Mesenchymal stem cell (in vitro differentiated cells and primary cell): ENCODE measurements at regions not wholly inside any gene's neighbourhood (a gene's known extent, or its start where the extent isn't known, plus 50 kb on each side); places are given as distances from the start of the nearest gene placed in this dataset.

Experiments used
- DNase-seq: peaks from one replicate; pipeline ENCODE4 v3.0.0-alpha.2; 2013
- H2AFZ ChIP-seq: one replicate; pipeline ENCODE4 v1.6.1; 2013; ENCODE audit warnings: low read depth, mild to moderate bottlenecking, control low read depth, inconsistent platforms, low read length, moderate library complexity
- H2AK5ac ChIP-seq: 2 replicates; pipeline ENCODE4 v1.6.1; 2013; ENCODE audit warnings: low read length, moderate library complexity, mild to moderate bottlenecking, inconsistent platforms; ENCODE audit not compliant: severe bottlenecking
- H2BK120ac ChIP-seq: one replicate; pipeline ENCODE4 v1.6.1; 2013; ENCODE audit warnings: low read depth, mild to moderate bottlenecking, inconsistent platforms, low read length, moderate library complexity
- H2BK12ac ChIP-seq, 2 experiments: one replicate each; pipeline ENCODE4 v1.6.1; 2013; ENCODE audit warnings: inconsistent platforms in 2 of 2, low read length in 2 of 2, mild to moderate bottlenecking in 2 of 2, moderate library complexity in 2 of 2, control low read depth in 1 of 2
- H2BK15ac ChIP-seq: one replicate; pipeline ENCODE4 v1.6.1; 2013; ENCODE audit warnings: mild to moderate bottlenecking, low read depth, inconsistent platforms; ENCODE audit not compliant: poor library complexity, severe bottlenecking
- H2BK5ac ChIP-seq: 2 replicates; pipeline ENCODE4 v1.6.1; 2013; ENCODE audit warnings: low read depth, mild to moderate bottlenecking, low read length, control low read depth, inconsistent platforms; ENCODE audit not compliant: poor library complexity, severe bottlenecking
- H3K14ac ChIP-seq, 2 experiments: one replicate each; pipeline ENCODE4 v1.6.1; 2013; ENCODE audit warnings: inconsistent platforms in 2 of 2, low read length in 2 of 2, control low read depth in 1 of 2, mild to moderate bottlenecking in 1 of 2, moderate library complexity in 1 of 2
- H3K18ac ChIP-seq, 2 experiments: one replicate each; pipeline ENCODE4 v1.6.1; 2013; ENCODE audit warnings: inconsistent platforms in 2 of 2, low read length in 2 of 2, control low read depth in 1 of 2, low read depth in 1 of 2, mild to moderate bottlenecking in 1 of 2
- H3K23ac ChIP-seq, 2 experiments: one replicate each; pipeline ENCODE4 v1.6.1; 2013; ENCODE audit warnings: inconsistent platforms in 2 of 2, low read length in 2 of 2, mild to moderate bottlenecking in 2 of 2, moderate library complexity in 2 of 2, control low read depth in 1 of 2
- H3K27ac ChIP-seq: 2 replicates; pipeline ENCODE4 v1.5.1; 2013; ENCODE audit warnings: mild to moderate bottlenecking, moderate library complexity, low read length, control low read depth, inconsistent platforms; ENCODE audit not compliant: poor library complexity, severe bottlenecking
- H3K27me3 ChIP-seq, 2 experiments: 2 replicates each; pipeline versions ENCODE4 v1.6.1 to v1.7.0; 2013; ENCODE audit warnings: low read length in 2 of 2, mild to moderate bottlenecking in 2 of 2, moderate library complexity in 2 of 2, control low read depth in 1 of 2, inconsistent platforms in 1 of 2; ENCODE audit not compliant: control insufficient read depth in 1 of 2, insufficient read depth in 1 of 2
- H3K36me3 ChIP-seq, 2 experiments: 2 replicates each; pipeline versions ENCODE4 v1.6.1 to v1.7.0; 2013; ENCODE audit warnings: low read length in 2 of 2, control low read depth in 1 of 2, inconsistent platforms in 1 of 2, low read depth in 1 of 2, mild to moderate bottlenecking in 1 of 2; ENCODE audit not compliant: insufficient read depth in 2 of 2, control insufficient read depth in 1 of 2
- H3K4ac ChIP-seq, 2 experiments: one replicate each; pipeline ENCODE4 v1.6.1; 2013; ENCODE audit warnings: inconsistent platforms in 2 of 2, low read length in 2 of 2, mild to moderate bottlenecking in 2 of 2, moderate library complexity in 2 of 2, control low read depth in 1 of 2, low read depth in 1 of 2
- H3K4me1 ChIP-seq: 2 replicates; pipeline ENCODE4 v1.6.1; 2013; ENCODE audit warnings: low read depth, low read length, control low read depth; ENCODE audit not compliant: control insufficient read depth, insufficient read depth
- H3K4me2 ChIP-seq: 2 replicates; pipeline ENCODE4 v1.6.1; 2013; ENCODE audit warnings: low read length, mild to moderate bottlenecking, inconsistent platforms; ENCODE audit not compliant: poor library complexity, severe bottlenecking
- H3K4me3 ChIP-seq, 2 experiments: 2 replicates each; pipeline versions ENCODE4 v1.5.1 to v1.7.0; 2013; ENCODE audit warnings: low read length in 2 of 2, mild to moderate bottlenecking in 2 of 2, control low read depth in 1 of 2, low read depth in 1 of 2; ENCODE audit not compliant: insufficient read depth in 1 of 2
- H3K79me1 ChIP-seq: replicated peaks from 2 replicates; pipeline ENCODE4 v1.6.1; 2013; ENCODE audit warnings: mild to moderate bottlenecking, control low read depth, low read length, inconsistent platforms; ENCODE audit not compliant: poor library complexity, severe bottlenecking
- H3K9ac ChIP-seq: 2 replicates; pipeline ENCODE4 v1.7.0; 2013; ENCODE audit warnings: mild to moderate bottlenecking, low read length, moderate library complexity
- H3K9me3 ChIP-seq: 2 replicates; pipeline ENCODE4 v1.7.0; 2013; ENCODE audit warnings: mild to moderate bottlenecking, low read length; ENCODE audit not compliant: control insufficient read depth
- H4K8ac ChIP-seq: one replicate; pipeline ENCODE4 v1.6.1; 2013; ENCODE audit warnings: inconsistent platforms, mild to moderate bottlenecking, low read length, moderate library complexity
- H4K91ac ChIP-seq: one replicate; pipeline ENCODE4 v1.6.1; 2013; ENCODE audit warnings: mild to moderate bottlenecking, low read length, inconsistent platforms
- WGBS: methylation state at CpG from one replicate; pipeline ENCODE4 v1.1.7; 2013; ENCODE audit warnings: mixed read lengths; 5-methylcytosine and 5-hydroxymethylcytosine counted together

- Histone ChIP-seq H2AK5ac (no peak overlapping the region), H3K14ac (no peak overlapping the region)
- WGBS, result 85% methylated on average over 1 of the region's 1 CpG
Observed at GRCh38 chr7:10824154-10824553, 149.5 kb upstream of the PHF14 start.

GRCh38 chr7:10838228-10838627 lies 135.4 kb upstream of the PHF14 start:
- H3K79me1 ChIP-seq, result no peaks in the 10 kb centered on the region
- H3K9me3 ChIP-seq, result no peaks in the 10 kb centered on the region
- no peak overlapping the region for H3K27ac ChIP-seq
- no peak overlapping the region for H2AK5ac ChIP-seq
- H2BK15ac ChIP-seq, result no peak overlapping the region
- H3K14ac ChIP-seq, result no peak overlapping the region
- H3K4ac ChIP-seq, result no peak overlapping the region
- no peak overlapping the region for H2BK5ac ChIP-seq
- no peak overlapping the region for H4K8ac ChIP-seq
- H2AFZ ChIP-seq, result no peak overlapping the region
- H3K4me3 ChIP-seq, result no peak overlapping the region
- no peak overlapping the region for H3K18ac ChIP-seq
- H3K4me1 ChIP-seq, result no peaks in the 10 kb centered on the region
- DNase-seq, result no peak
- H4K91ac ChIP-seq, result no peak overlapping the region
- WGBS, result no CpG with 5 or more reads among the region's 1 CpG
- no peaks in the 10 kb centered on the region for H3K36me3 ChIP-seq
- H3K23ac ChIP-seq, result no peak overlapping the region
- no peak overlapping the region for H3K9ac ChIP-seq
- H3K4me2 ChIP-seq, result no peak overlapping the region
- H2BK120ac ChIP-seq, result no peak overlapping the region
- H3K27me3 ChIP-seq, result no peaks in the 10 kb centered on the region
- H2BK12ac ChIP-seq, result no peak overlapping the region

More at GRCh38 chr7:10824154-10824553, 149.5 kb upstream of the PHF14 start:
- H3K4ac ChIP-seq, result no peak overlapping the region
- H3K27ac ChIP-seq, result no peak overlapping the region
- no peak overlapping the region for H3K18ac ChIP-seq
- no peak overlapping the region for H2BK12ac ChIP-seq
- no peaks in the 10 kb centered on the region for H3K36me3 ChIP-seq
- no peak overlapping the region for H3K4me3 ChIP-seq
- H2AFZ ChIP-seq, result no peak overlapping the region
- H4K8ac ChIP-seq, result no peak overlapping the region
- H4K91ac ChIP-seq, result no peak overlapping the region
- H2BK5ac ChIP-seq, result no peak overlapping the region
- no peaks in the 10 kb centered on the region for H3K4me1 ChIP-seq
- no peak overlapping the region for H2BK120ac ChIP-seq
- no peak for DNase-seq
- H3K79me1 ChIP-seq, result no peaks in the 10 kb centered on the region
- H3K23ac ChIP-seq, result no peak overlapping the region
- H3K9ac ChIP-seq, result no peak overlapping the region
- H3K9me3 ChIP-seq, result no peaks in the 10 kb centered on the region
- H2BK15ac ChIP-seq, result no peak overlapping the region
- H3K27me3 ChIP-seq, result no peaks in the 10 kb centered on the region
- no peak overlapping the region for H3K4me2 ChIP-seq

GRCh38 chr7:10845225-10845624 lies 128.4 kb upstream of the PHF14 start:
- Histone ChIP-seq H3K23ac (no peak overlapping the region), H3K14ac (no peak overlapping the region), H2BK15ac (no peak overlapping the region), H3K4me1 (no peaks in the 10 kb centered on the region), H2AFZ (no peak overlapping the region), H4K8ac (no peak overlapping the region), H3K36me3 (no peaks in the 10 kb centered on the region), H3K9ac (no peak overlapping the region), H2BK5ac (no peak overlapping the region), H3K27me3 (no peaks in the 10 kb centered on the region), H2BK120ac (no peak overlapping the region), H3K4me2 (no peak overlapping the region), H2AK5ac (no peak overlapping the region), H2BK12ac (no peak overlapping the region), H3K4me3 (no peak overlapping the region), H3K79me1 (no peaks in the 10 kb centered on the region), H3K9me3 (no peaks in the 10 kb centered on the region), H3K4ac (no peak overlapping the region), H4K91ac (no peak overlapping the region), H3K18ac (no peak overlapping the region), H3K27ac (no peak overlapping the region)
- 89% methylated on average over 1 of the region's 2 CpGs for WGBS
- DNase-seq, result no peak

- WGBS, result 95% methylated on average over 15 of the region's 16 CpGs
- H2BK120ac ChIP-seq, result no peak overlapping the region
- no peak overlapping the region for H2BK15ac ChIP-seq
- no peak overlapping the region for H2BK5ac ChIP-seq
- H3K27me3 ChIP-seq, result no peaks in the 10 kb centered on the region
- H3K9ac ChIP-seq, result no peak overlapping the region
- H3K4me3 ChIP-seq, result no peak overlapping the region
- no peak overlapping the region for H3K14ac ChIP-seq
- no peak overlapping the region for H4K8ac ChIP-seq
- no peak overlapping the region for H2AFZ ChIP-seq
- no peak overlapping the region for H2AK5ac ChIP-seq
- H3K36me3 ChIP-seq, result no peaks in the 10 kb centered on the region
- no peak overlapping the region for H3K23ac ChIP-seq
- no peaks in the 10 kb centered on the region for H3K79me1 ChIP-seq
- no peak overlapping the region for H2BK12ac ChIP-seq
- DNase-seq, result no peak
- H3K4me1 ChIP-seq, result no peaks in the 10 kb centered on the region
- no peaks in the 10 kb centered on the region for H3K9me3 ChIP-seq
- no peak overlapping the region for H4K91ac ChIP-seq
- no peak overlapping the region for H3K4ac ChIP-seq
- H3K27ac ChIP-seq, result no peak overlapping the region
- H3K18ac ChIP-seq, result no peak overlapping the region
- no peak overlapping the region for H3K4me2 ChIP-seq
Observed at GRCh38 chr7:10855583-10855982, 118.1 kb upstream of the PHF14 start.
